ENCODE measurements at regions not wholly inside any gene's neighbourhood (a gene's known extent, or its start where the extent isn't known, plus 50 kb on each side); places are given as distances from the start of the nearest gene placed in this dataset.

GRCh38 chr10:3972460-3973301 is 187.7 kb upstream of the KLF6 start:
- no peak for TF ChIP-seq CTCF (IDR thresholded peaks at IDR 0.05; ENCODE audit: insufficient read depth, low read length, missing control alignments)
- no peak for DNase-seq (ENCODE audit: low read depth, low spot score)
- ChIA-PET POLR2A (no interaction called here), CTCF (interaction anchor here (2.1 kb wide), 1 partner anchor 10 kb away, joined by 5 read pairs; no protein-coding TSS in a partner anchor)
- H3K4me3 ChIP-seq (ENCODE audit: low read depth, low read length), result no peak overlapping the region

GRCh38 chr10:3971713-3972112 is 186.7 kb upstream of the KLF6 start:
- H3K4me3 ChIP-seq (ENCODE audit: low read depth, low read length), result no peak overlapping the region
- no peak for TF ChIP-seq CTCF (IDR thresholded peaks at IDR 0.05; ENCODE audit: insufficient read depth, low read length, missing control alignments)
- no peak for DNase-seq (ENCODE audit: low read depth, low spot score)
- ChIA-PET POLR2A (no interaction called here), CTCF (no interaction called here)

GRCh38 chr10:3969876-3970666 is 185.1 kb upstream of the KLF6 start:
- CTCF ChIA-PET, result no interaction called here
- no peak for TF ChIP-seq CTCF (IDR thresholded peaks at IDR 0.05; ENCODE audit: insufficient read depth, low read length, missing control alignments)
- POLR2A ChIA-PET, result no interaction called here
- no peak overlapping the region for H3K4me3 ChIP-seq (ENCODE audit: low read depth, low read length)
- DNase-seq (ENCODE audit: low read depth, low spot score), result no peak

- CTCF ChIA-PET, result no interaction called here
- TF ChIP-seq CTCF (IDR thresholded peaks at IDR 0.05; ENCODE audit: insufficient read depth, low read length, missing control alignments), result no peak
- no peak for DNase-seq (ENCODE audit: low read depth, low spot score)
- POLR2A ChIA-PET, result no interaction called here
- H3K4me3 ChIP-seq (ENCODE audit: low read depth, low read length), result no peak overlapping the region
Observed at GRCh38 chr10:3968727-3969126, 183.7 kb upstream of the KLF6 start.

- ChIA-PET CTCF (no interaction called here), POLR2A (no interaction called here)
- DNase-seq (ENCODE audit: low read depth, low spot score), result no peak
- no peak overlapping the region for H3K4me3 ChIP-seq (ENCODE audit: low read depth, low read length)
- TF ChIP-seq CTCF (IDR thresholded peaks at IDR 0.05; ENCODE audit: insufficient read depth, low read length, missing control alignments), result no peak
Observed at GRCh38 chr10:3964516-3964915, 179.5 kb upstream of the KLF6 start.

GRCh38 chr10:3963191-3963673 is 178.2 kb upstream of the KLF6 start:
- CTCF ChIA-PET, result no interaction called here
- POLR2A ChIA-PET, result no interaction called here
- DNase-seq (ENCODE audit: low read depth, low spot score), result no peak
- no peak overlapping the region for H3K4me3 ChIP-seq (ENCODE audit: low read depth, low read length)
- TF ChIP-seq CTCF (IDR thresholded peaks at IDR 0.05; ENCODE audit: insufficient read depth, low read length, missing control alignments), result no peak

Data from AG04449 (cell line).